Common myeloid progenitor, CD34-positive (primary cell): ENCODE measurements at regions not wholly inside any gene's neighbourhood (a gene's known extent, or its start where the extent isn't known, plus 50 kb on each side); places are given as distances from the start of the nearest gene placed in this dataset.

Source experiments
- CTCF ChIA-PET: fragments of 350-600 bp; sonication (Branson Sonifier 250); formaldehyde crosslinking; loops from one replicate; lab custom pipeline; 2021; ENCODE audit warnings: antibody characterized with exemption; lab: Charles Lee
- POLR2A ChIA-PET: fragments of 350-600 bp; sonication (Branson Sonifier 250); formaldehyde crosslinking; loops from one replicate; lab custom pipeline; 2021; ENCODE audit warnings: antibody characterized with exemption; lab: Charles Lee
- DNase-seq, 3 donors: peaks; one replicate each; pipeline versions ENCODE4 v3.0.0 to v3.0.0-alpha.2; 2013
- H3K27ac ChIP-seq, 2 experiments: 1 replicate in 1 of 2; 2 replicates in 1 of 2; pipeline ENCODE4 v1.7.0; 2013; ENCODE audit warnings: inconsistent platforms in 2 of 2, low read length in 2 of 2, mild to moderate bottlenecking in 2 of 2, low read depth in 1 of 2, moderate library complexity in 1 of 2; ENCODE audit not compliant: severe bottlenecking in 2 of 2, insufficient read depth in 1 of 2, poor library complexity in 1 of 2
- H3K27me3 ChIP-seq, 5 experiments: replicated peaks in 2 of 5; 1 replicate in 3 of 5; 2 replicates in 2 of 5; pipeline versions ENCODE4 v1.6.1 to v1.7.0; 2013; ENCODE audit warnings: low read length in 4 of 5, mild to moderate bottlenecking in 2 of 5, moderate library complexity in 2 of 5, inconsistent platforms in 1 of 5; ENCODE audit not compliant: insufficient read depth in 5 of 5, control insufficient read depth in 4 of 5
- H3K36me3 ChIP-seq, 4 experiments: 1 replicate in 2 of 4; 2 replicates in 2 of 4; pipeline versions ENCODE4 v1.6.1 to v1.7.0; 2013; ENCODE audit warnings: low read length in 3 of 4, control low read depth in 1 of 4, mild to moderate bottlenecking in 1 of 4; ENCODE audit not compliant: control insufficient read depth in 4 of 4, insufficient read depth in 4 of 4
- H3K4me1 ChIP-seq, 4 experiments: 1 replicate in 3 of 4; 2 replicates in 1 of 4; pipeline versions ENCODE4 v1.6.1 to v1.7.1; 2013; ENCODE audit warnings: low read length in 3 of 4, mild to moderate bottlenecking in 3 of 4, control low read depth in 1 of 4, inconsistent platforms in 1 of 4, moderate library complexity in 1 of 4; ENCODE audit not compliant: control insufficient read depth in 4 of 4, insufficient read depth in 4 of 4; ENCODE audit errors: control extremely low read depth in 1 of 4
- H3K4me3 ChIP-seq, 7 experiments: 1 replicate in 4 of 7; 2 replicates in 3 of 7; pipeline versions ENCODE4 v1.5.1 to v1.7.0; 2013; ENCODE audit warnings: mild to moderate bottlenecking in 7 of 7, low read length in 6 of 7, moderate library complexity in 6 of 7, inconsistent platforms in 2 of 7, low read depth in 2 of 7, control low read depth in 1 of 7; ENCODE audit not compliant: insufficient read depth in 4 of 7, control insufficient read depth in 1 of 7; ENCODE audit errors: extremely low read depth in 1 of 7
- H3K9me3 ChIP-seq, 5 experiments: 1 replicate in 4 of 5; 2 replicates in 1 of 5; pipeline versions ENCODE4 v1.6.1 to v1.7.1; 2013; ENCODE audit warnings: low read length in 4 of 5, mild to moderate bottlenecking in 2 of 5, inconsistent platforms in 1 of 5, low read depth in 1 of 5, moderate library complexity in 1 of 5; ENCODE audit not compliant: control insufficient read depth in 4 of 5, insufficient read depth in 2 of 5; ENCODE audit errors: control extremely low read depth in 1 of 5
- WGBS: methylation state at CpG from one replicate; pipeline ENCODE4 v1.1.5; 2013; ENCODE audit not compliant: insufficient coverage; 5-methylcytosine and 5-hydroxymethylcytosine counted together

DNA sequence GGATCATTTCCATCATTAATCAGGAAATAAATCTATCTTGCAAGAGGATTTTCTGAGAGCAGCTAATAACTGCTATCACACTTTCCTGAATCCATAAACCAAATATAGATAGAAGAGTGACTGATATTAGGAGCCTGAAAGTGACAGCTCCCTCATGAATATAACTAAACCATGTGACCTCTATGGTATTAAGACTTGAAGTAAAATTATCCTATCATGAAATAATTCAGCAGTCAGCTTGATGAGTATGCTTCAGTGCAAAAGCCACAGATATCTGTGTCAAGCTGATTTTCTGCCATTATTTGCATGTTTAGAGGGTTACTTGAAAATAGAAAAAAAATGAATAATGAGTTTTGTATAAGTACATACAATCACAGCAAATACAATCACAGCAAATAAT is 80.1 kb upstream of the PPP1R3A start:
- no peak overlapping the region for H3K27ac ChIP-seq
- CTCF ChIA-PET = interaction anchor here (0.7 kb wide), 1 partner anchor 18 kb away, joined by 3 read pairs; no protein-coding TSS in a partner anchor

DNA sequence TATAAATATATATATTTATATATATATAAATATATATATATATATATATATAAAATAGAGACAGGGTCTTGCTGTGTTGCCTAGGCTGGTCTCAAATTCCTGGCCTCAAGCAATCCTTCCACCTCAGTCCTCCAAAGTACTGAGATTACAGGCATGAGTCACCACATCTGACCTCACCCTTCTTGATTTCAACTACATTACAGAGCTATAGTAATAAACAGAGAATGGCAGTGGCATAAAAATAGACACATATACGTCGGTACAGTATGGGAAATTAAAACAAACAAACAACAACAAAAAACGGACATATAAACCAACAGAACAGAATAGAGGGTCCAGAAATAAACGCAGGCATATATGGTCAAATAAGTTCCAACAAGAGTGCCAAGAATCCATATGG is 77.6 kb upstream of the PPP1R3A start:
- Histone ChIP-seq H3K4me3 (no peak overlapping the region), H3K27me3 (no peaks in the 10 kb centered on the region), H3K4me1 (no peaks in the 10 kb centered on the region), H3K27ac (no peak overlapping the region), H3K9me3 (peaks cover 0 to 5% (median 2%) of the 10 kb centered on the region in 5 experiments), H3K36me3 (no peaks in the 10 kb centered on the region)
- CTCF ChIA-PET = interaction anchor here (1.5 kb wide), 1 partner anchor 11 kb away, joined by 3 read pairs; no protein-coding TSS in a partner anchor
- no peak for DNase-seq
- 100% methylated on average over 1 of the region's 4 CpGs for WGBS
- POLR2A ChIA-PET = no interaction called here

More for the DNA sequence above, 80.1 kb upstream of the PPP1R3A start:
- no peaks in the 10 kb centered on the region for H3K4me1 ChIP-seq
- H3K27me3 ChIP-seq = no peaks in the 10 kb centered on the region
- no peak overlapping the region for H3K4me3 ChIP-seq
- H3K9me3 ChIP-seq = peaks cover 0 to 9% (median 2%) of the 10 kb centered on the region in 5 experiments
- POLR2A ChIA-PET = no interaction called here
- H3K36me3 ChIP-seq = no peaks in the 10 kb centered on the region
- no peak for DNase-seq

DNA sequence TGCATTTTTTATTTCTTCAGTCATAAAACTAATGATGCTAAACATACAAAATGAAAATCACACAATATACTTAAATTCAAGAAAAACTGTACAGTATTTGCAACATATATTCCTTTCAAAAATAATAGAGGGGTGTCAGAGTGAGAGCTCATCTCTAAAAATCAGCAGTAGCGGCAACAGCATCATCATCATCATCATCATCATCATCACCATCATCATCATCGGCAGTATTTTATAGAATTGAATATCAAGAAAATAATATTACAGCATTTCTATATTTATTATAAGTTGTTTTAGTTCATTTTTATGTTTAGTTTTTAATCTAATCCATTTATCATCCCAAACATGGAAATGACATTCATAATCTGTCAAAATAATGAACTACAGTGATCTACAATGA is 67.4 kb upstream of the PPP1R3A start:
- Histone ChIP-seq H3K36me3 (no peaks in the 10 kb centered on the region), H3K4me3 (no peak overlapping the region), H3K9me3 (no peaks in the 10 kb centered on the region), H3K27ac (no peak overlapping the region), H3K27me3 (no peaks in the 10 kb centered on the region), H3K4me1 (no peaks in the 10 kb centered on the region)
- no peak for DNase-seq
- POLR2A ChIA-PET = interaction anchor here (1.2 kb wide), 1 partner anchor 20 kb away, joined by 3 read pairs; no protein-coding TSS in a partner anchor
- CTCF ChIA-PET = interaction anchor here (0.8 kb wide), 1 partner anchor 10 kb away, joined by 3 read pairs; no protein-coding TSS in a partner anchor
- WGBS = no CpG with 5 or more reads among the region's 2 CpGs

DNA sequence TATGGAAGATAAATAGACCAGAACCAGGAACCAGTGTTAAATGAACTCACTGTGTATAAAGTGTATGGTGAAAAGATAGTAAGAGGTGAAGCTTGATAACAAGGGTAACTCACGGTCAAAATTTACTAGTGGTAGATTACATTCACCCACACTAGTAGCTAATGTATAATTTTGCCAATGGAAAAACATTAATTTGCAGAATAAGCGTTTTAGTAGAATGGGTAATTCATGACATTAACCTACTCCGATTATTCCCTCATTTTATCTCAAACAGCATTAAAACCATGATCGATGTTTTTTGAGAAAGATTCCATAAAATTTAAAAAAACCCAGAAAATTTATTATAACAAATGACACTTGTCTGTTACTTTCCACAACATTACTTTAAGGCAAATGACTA is 57.7 kb upstream of the PPP1R3A start:
- ChIA-PET CTCF (no interaction called here), POLR2A (no interaction called here)
- Histone ChIP-seq H3K4me3 (no peak overlapping the region), H3K36me3 (no peaks in the 10 kb centered on the region), H3K9me3 (peaks cover 0 to 3% (median 0%) of the 10 kb centered on the region in 5 experiments), H3K27me3 (no peaks in the 10 kb centered on the region), H3K27ac (no peak overlapping the region), H3K4me1 (no peaks in the 10 kb centered on the region)
- WGBS = no CpG with 5 or more reads among the region's 4 CpGs
- no peak for DNase-seq

DNA sequence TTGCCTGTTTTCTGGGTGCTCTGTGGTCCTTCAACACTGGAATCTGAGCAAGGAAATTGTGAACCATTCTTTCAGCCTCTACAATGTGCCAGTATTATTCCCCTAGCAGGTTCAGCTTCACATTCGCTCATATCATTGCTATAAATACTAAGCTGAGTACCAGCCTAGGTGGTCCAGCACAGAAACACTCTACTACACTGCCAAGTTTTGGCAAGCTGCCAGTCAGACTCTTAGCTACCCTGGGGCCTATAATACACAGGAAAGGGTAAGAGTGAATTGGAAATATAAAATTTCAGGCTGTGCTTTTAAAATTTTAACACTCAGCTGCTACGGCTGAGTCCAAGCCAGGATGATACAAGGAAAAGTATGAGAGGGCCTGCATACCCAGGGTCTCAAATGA is 49.9 kb upstream of the PPP1R3A start:
- no peaks in the 10 kb centered on the region for H3K27me3 ChIP-seq
- H3K4me3 ChIP-seq = no peak overlapping the region
- no peaks in the 10 kb centered on the region for H3K9me3 ChIP-seq
- DNase-seq = no peak
- no peaks in the 10 kb centered on the region for H3K36me3 ChIP-seq
- ChIA-PET POLR2A (no interaction called here), CTCF (no interaction called here)
- no peaks in the 10 kb centered on the region for H3K4me1 ChIP-seq
- H3K27ac ChIP-seq = no peak overlapping the region
- 50% methylated on average over 2 of the region's 2 CpGs for WGBS
